SK-N-SH treated with all-trans-retinoic acid at 6 μM for 48 hours (cell line): ENCODE measurements at regions not wholly inside any gene's neighbourhood (a gene's known extent, or its start where the extent isn't known, plus 50 kb on each side); places are given as distances from the start of the nearest gene placed in this dataset.

Source experiments
- ATAC-seq: fragments of 200-7000 bp; cut with Tn5 transposase; 3 replicates; pipeline ENCODE4 v1.9.1; 2020; ENCODE audit warnings: mild to moderate bottlenecking, moderate library complexity
- ARNTL ChIP-seq: fragments of 450-650 bp; formaldehyde crosslinking; IDR thresholded peaks from 2 replicates; pipeline ENCODE4 v1.5.0; 2020; ENCODE audit warnings: low read depth, mild to moderate bottlenecking, moderate library complexity, borderline replicate concordance
- BACH2 ChIP-seq: fragments of 250-450 bp; sonication (Bioruptor Pico); IDR thresholded peaks from 2 replicates; pipeline ENCODE4 v1.9.0; 2021; ENCODE audit warnings: mild to moderate bottlenecking, borderline replicate concordance
- CREB5 ChIP-seq: fragments of 250-450 bp; sonication (Bioruptor Pico); IDR thresholded peaks from 2 replicates; pipeline ENCODE4 v1.5.1; 2020; ENCODE audit warnings: low read depth, mild to moderate bottlenecking, moderate library complexity
- CSDC2 ChIP-seq: fragments of 250-450 bp; sonication (Bioruptor Pico); IDR thresholded peaks from 2 replicates; pipeline ENCODE4 v1.5.0; 2020; ENCODE audit warnings: mild to moderate bottlenecking, moderate library complexity
- ESRRG ChIP-seq: fragments of 250-450 bp; sonication (Bioruptor Pico); IDR thresholded peaks from 2 replicates; pipeline ENCODE4 v1.6.1; 2021; ENCODE audit warnings: mild to moderate bottlenecking
- GLIS3 ChIP-seq: fragments of 250-450 bp; sonication (Bioruptor Pico); IDR thresholded peaks from 2 replicates; pipeline ENCODE4 v1.5.0; 2020; ENCODE audit warnings: mild to moderate bottlenecking, moderate library complexity
- ISL1 ChIP-seq: fragments of 250-450 bp; sonication (Bioruptor Pico); IDR thresholded peaks from 2 replicates; pipeline ENCODE4 v2.1.2; 2022; ENCODE audit warnings: mild to moderate bottlenecking, moderate library complexity
- OSR1 ChIP-seq: fragments of 250-450 bp; sonication (Bioruptor Pico); IDR thresholded peaks from 2 replicates; pipeline ENCODE4 v1.8.0; 2022; ENCODE audit warnings: moderate library complexity, mild to moderate bottlenecking, inconsistent platforms
- PATZ1 ChIP-seq: fragments of 250-450 bp; sonication (Bioruptor Pico); IDR thresholded peaks from 2 replicates; pipeline ENCODE4 v1.8.0; 2020; ENCODE audit warnings: mild to moderate bottlenecking, moderate library complexity, borderline replicate concordance
- POU6F1 ChIP-seq: fragments of 250-450 bp; sonication (Bioruptor Pico); IDR thresholded peaks from 2 replicates; pipeline ENCODE4 v1.8.0; 2021; ENCODE audit warnings: low read depth, mild to moderate bottlenecking, moderate library complexity, borderline replicate concordance
- PPARA ChIP-seq: fragments of 250-450 bp; sonication (Bioruptor Pico); IDR thresholded peaks from 2 replicates; pipeline ENCODE4 v1.5.0; 2020; ENCODE audit warnings: mild to moderate bottlenecking, borderline replicate concordance
- RARB ChIP-seq: fragments of 250-450 bp; sonication (Bioruptor Pico); IDR thresholded peaks from 2 replicates; pipeline ENCODE4 v1.8.0; 2021; ENCODE audit warnings: mild to moderate bottlenecking, moderate library complexity
- SNAI2 ChIP-seq: fragments of 250-450 bp; sonication (Bioruptor Pico); IDR thresholded peaks from 2 replicates; pipeline ENCODE4 v1.5.0; 2020; ENCODE audit warnings: mild to moderate bottlenecking, moderate library complexity
- TCF4 ChIP-seq: fragments of 250-450 bp; sonication (Bioruptor Pico); IDR thresholded peaks from 2 replicates; pipeline ENCODE4 v1.8.0; 2021; ENCODE audit warnings: mild to moderate bottlenecking, moderate library complexity, borderline replicate concordance
- TOX ChIP-seq: fragments of 250-450 bp; sonication (Bioruptor Pico); IDR thresholded peaks from 2 replicates; pipeline ENCODE4 v1.8.0; 2021; ENCODE audit warnings: mild to moderate bottlenecking, moderate library complexity, borderline replicate concordance
- ZC3H10 ChIP-seq: fragments of 250-450 bp; sonication (Bioruptor Pico); IDR thresholded peaks from 2 replicates; pipeline ENCODE4 v1.5.1; 2021; ENCODE audit warnings: mild to moderate bottlenecking, moderate library complexity
- ZFP3 ChIP-seq: fragments of 250-450 bp; sonication (Bioruptor Pico); IDR thresholded peaks from 2 replicates; pipeline ENCODE4 v1.5.0; 2020; ENCODE audit warnings: mild to moderate bottlenecking, moderate library complexity
- ZFP30 ChIP-seq: fragments of 450-650 bp; formaldehyde crosslinking; IDR thresholded peaks from 2 replicates; pipeline ENCODE4 v1.5.0; 2022; ENCODE audit warnings: mild to moderate bottlenecking, moderate library complexity
- ZNF565 ChIP-seq: fragments of 450-650 bp; formaldehyde crosslinking; conservative IDR thresholded peaks from 2 replicates; pipeline ENCODE4 v1.5.0; 2020; ENCODE audit warnings: low read depth, mild to moderate bottlenecking, moderate library complexity
- ZNF70 ChIP-seq: fragments of 450-650 bp; formaldehyde crosslinking; IDR thresholded peaks from 2 replicates; pipeline ENCODE4 v1.5.0; 2020; ENCODE audit warnings: mild to moderate bottlenecking, moderate library complexity
- ZNF8 ChIP-seq: fragments of 450-650 bp; formaldehyde crosslinking; IDR thresholded peaks from 2 replicates; pipeline ENCODE4 v1.5.0; 2020; ENCODE audit warnings: mild to moderate bottlenecking, moderate library complexity
- TF ChIP-seq, protein P1 (sequence below): fragments of 250-450 bp; sonication (Bioruptor Pico); IDR thresholded peaks from 2 replicates; pipeline ENCODE4 v1.5.0; 2020; ENCODE audit warnings: mild to moderate bottlenecking, moderate library complexity
- TF ChIP-seq, protein P2 (sequence below): fragments of 250-450 bp; sonication (Bioruptor Pico); IDR thresholded peaks from 2 replicates; pipeline ENCODE4 v1.5.1; 2021; ENCODE audit warnings: mild to moderate bottlenecking, moderate library complexity

DNA sequence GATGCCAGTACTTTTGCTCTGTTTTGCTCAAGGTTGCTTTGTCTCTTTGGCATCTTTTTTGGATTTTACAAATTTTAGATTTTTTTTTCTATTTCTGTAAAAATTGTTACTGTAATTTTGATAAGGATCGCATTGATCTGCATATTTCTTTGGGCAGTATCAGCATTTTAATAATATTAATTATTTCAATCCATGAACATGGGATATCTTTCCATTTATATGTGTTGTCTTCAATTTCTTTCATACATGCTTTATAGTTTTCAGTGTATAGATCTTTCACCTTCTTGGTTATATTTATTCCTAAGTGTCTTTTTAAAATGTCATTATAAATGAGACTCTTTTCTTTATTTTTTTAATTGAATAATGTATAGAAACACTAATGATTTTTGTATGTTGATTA, 301.6 kb upstream of the SEMA3D start (continued):
- TF ChIP-seq, protein P1, sequence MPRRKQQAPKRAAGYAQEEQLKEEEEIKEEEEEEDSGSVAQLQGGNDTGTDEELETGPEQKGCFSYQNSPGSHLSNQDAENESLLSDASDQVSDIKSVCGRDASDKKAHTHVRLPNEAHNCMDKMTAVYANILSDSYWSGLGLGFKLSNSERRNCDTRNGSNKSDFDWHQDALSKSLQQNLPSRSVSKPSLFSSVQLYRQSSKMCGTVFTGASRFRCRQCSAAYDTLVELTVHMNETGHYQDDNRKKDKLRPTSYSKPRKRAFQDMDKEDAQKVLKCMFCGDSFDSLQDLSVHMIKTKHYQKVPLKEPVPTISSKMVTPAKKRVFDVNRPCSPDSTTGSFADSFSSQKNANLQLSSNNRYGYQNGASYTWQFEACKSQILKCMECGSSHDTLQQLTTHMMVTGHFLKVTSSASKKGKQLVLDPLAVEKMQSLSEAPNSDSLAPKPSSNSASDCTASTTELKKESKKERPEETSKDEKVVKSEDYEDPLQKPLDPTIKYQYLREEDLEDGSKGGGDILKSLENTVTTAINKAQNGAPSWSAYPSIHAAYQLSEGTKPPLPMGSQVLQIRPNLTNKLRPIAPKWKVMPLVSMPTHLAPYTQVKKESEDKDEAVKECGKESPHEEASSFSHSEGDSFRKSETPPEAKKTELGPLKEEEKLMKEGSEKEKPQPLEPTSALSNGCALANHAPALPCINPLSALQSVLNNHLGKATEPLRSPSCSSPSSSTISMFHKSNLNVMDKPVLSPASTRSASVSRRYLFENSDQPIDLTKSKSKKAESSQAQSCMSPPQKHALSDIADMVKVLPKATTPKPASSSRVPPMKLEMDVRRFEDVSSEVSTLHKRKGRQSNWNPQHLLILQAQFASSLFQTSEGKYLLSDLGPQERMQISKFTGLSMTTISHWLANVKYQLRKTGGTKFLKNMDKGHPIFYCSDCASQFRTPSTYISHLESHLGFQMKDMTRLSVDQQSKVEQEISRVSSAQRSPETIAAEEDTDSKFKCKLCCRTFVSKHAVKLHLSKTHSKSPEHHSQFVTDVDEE (CRISPR knock-in tag), result no peak
- TF ChIP-seq ZNF8 (CRISPR knock-in tag) (no peak), ZFP30 (CRISPR knock-in tag) (no peak)

DNA sequence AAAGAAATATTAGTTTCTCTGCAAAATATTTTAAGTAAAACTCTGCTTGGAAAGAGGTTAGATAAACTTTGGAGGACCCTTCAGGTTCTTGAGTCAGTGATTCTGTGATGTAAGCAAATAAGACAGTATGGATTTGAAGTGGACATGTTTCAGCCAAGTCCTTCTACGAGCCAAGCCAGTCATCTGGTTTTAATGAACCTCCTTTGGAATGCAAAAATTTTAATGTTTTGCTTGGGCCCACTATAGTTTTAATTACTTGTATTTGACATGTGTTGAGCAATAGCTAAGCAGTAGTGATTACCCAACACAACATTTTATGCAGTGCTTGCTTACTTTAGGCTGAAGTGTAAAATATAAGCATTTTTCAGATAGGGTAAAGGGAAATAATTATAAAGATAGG, 296.3 kb upstream of the SEMA3D start:
- peak; percentile 70 for ATAC-seq
- TF ChIP-seq ZFP30 (CRISPR knock-in tag) (no peak), POU6F1 (CRISPR knock-in tag) (peak; percentile 52; the same call in 1 of the 2 replicates), TOX (peak; percentile 40; the same call in 1 of the 2 replicates), ZNF8 (CRISPR knock-in tag) (no peak), ARNTL (CRISPR knock-in tag) (no peak), ZNF565 (no peak), ZNF70 (CRISPR knock-in tag) (no peak), CSDC2 (CRISPR knock-in tag) (no peak), RARB (CRISPR knock-in tag) (no peak), SNAI2 (CRISPR knock-in tag) (no peak), ZC3H10 (CRISPR knock-in tag) (no peak), PATZ1 (CRISPR knock-in tag) (no peak; the same call in 1 of the 2 replicates), ZFP3 (CRISPR knock-in tag) (no peak), ISL1 (CRISPR knock-in tag) (peak; percentile 93), TCF4 (peak; percentile 87), OSR1 (CRISPR knock-in tag) (no peak), PPARA (CRISPR knock-in tag) (no peak), GLIS3 (CRISPR knock-in tag) (no peak), CREB5 (CRISPR knock-in tag) (0 out of 2 replicates have a peak, but pooled peaks have one; percentile 20), ESRRG (CRISPR knock-in tag) (no peak), BACH2 (CRISPR knock-in tag) (no peak)
- TF ChIP-seq, protein P1 (CRISPR knock-in tag), result no peak
- TF ChIP-seq, protein P2, sequence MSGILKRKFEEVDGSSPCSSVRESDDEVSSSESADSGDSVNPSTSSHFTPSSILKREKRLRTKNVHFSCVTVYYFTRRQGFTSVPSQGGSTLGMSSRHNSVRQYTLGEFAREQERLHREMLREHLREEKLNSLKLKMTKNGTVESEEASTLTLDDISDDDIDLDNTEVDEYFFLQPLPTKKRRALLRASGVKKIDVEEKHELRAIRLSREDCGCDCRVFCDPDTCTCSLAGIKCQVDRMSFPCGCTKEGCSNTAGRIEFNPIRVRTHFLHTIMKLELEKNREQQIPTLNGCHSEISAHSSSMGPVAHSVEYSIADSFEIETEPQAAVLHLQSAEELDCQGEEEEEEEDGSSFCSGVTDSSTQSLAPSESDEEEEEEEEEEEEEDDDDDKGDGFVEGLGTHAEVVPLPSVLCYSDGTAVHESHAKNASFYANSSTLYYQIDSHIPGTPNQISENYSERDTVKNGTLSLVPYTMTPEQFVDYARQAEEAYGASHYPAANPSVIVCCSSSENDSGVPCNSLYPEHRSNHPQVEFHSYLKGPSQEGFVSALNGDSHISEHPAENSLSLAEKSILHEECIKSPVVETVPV, result no peak
